ENCODE measurements at regions not wholly inside any gene's neighbourhood (a gene's known extent, or its start where the extent isn't known, plus 50 kb on each side); places are given as distances from the start of the nearest gene placed in this dataset.

DNA sequence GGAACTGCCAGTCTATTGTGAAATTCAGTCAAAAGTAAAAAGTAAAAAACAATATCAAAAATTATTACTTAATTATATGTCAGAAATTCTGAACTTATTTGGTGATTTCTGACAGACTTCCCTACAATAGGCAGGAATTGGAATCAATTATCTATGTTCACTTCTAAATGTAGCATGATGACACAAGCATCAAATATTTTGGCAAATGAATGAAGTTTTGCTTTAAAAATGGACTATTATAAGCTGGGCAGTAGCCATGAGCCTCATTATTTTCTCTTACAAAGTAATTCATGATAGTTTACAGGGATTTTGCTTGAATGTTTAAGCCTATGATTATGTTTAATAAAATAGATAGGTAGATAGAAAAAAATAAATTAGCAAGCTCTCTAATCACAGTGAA, 582.6 kb downstream of the SLITRK6 start:
- TF ChIP-seq, protein P1, sequence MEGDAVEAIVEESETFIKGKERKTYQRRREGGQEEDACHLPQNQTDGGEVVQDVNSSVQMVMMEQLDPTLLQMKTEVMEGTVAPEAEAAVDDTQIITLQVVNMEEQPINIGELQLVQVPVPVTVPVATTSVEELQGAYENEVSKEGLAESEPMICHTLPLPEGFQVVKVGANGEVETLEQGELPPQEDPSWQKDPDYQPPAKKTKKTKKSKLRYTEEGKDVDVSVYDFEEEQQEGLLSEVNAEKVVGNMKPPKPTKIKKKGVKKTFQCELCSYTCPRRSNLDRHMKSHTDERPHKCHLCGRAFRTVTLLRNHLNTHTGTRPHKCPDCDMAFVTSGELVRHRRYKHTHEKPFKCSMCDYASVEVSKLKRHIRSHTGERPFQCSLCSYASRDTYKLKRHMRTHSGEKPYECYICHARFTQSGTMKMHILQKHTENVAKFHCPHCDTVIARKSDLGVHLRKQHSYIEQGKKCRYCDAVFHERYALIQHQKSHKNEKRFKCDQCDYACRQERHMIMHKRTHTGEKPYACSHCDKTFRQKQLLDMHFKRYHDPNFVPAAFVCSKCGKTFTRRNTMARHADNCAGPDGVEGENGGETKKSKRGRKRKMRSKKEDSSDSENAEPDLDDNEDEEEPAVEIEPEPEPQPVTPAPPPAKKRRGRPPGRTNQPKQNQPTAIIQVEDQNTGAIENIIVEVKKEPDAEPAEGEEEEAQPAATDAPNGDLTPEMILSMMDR (IDR thresholded peaks at IDR 0.05; ENCODE audit: low read depth, low read length), result no peak
- no peak for DNase-seq (ENCODE audit: extremely low read depth, low read depth)

DNA sequence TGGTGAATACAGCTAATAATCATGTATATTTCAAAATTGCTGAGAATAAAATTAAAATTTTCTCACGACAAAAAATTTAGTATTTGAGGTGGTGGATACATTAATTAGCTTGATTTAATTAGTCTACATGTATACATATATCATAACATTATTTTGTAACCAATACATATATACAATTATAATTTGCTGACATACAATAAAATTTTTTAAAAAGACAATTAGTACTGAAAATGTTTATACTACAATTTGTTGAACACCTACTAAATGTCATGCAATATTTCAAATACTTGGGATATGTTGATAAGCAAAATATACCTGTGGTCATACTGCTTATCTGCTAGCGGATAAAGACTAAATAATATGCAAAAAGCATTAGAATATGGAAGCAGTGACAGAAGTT, 586.5 kb downstream of the SLITRK6 start:
- DNase-seq (ENCODE audit: extremely low read depth, low read depth), result no peak
- TF ChIP-seq, protein P1 (IDR thresholded peaks at IDR 0.05; ENCODE audit: low read depth, low read length), result no peak

DNA sequence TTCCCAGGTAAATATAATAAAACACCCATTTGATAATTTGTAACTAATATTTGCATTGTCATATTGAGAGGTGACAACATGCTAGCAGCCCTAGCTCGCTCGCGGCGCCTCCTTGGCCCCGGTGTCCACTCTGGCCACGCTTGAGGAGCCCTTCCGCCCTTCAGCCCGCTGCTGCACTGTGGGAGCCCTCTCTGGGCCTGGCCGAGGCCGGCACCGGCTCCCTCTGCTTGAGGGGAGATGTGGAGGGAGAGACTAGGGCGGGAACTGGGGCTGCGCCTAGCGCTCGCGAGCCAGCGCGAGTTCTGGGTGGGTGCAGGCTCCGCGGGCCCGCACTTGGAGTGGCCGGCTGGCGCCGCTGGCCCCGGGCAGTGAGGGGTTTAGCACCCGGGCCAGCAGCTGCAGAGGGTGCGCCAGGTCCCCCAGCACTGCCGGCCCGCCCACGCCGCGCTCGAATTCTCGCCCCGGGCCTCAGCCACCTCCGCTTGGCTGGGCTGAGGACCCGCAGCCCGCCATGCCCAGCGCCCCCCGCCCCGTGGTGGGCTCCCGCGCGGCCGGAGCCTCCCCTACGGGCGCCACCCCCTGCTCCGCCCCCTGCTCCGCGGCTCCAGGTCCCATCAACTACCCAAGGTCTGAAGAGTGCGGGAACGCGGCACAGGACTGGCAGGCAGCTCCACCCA, 594.4 kb downstream of the SLITRK6 start:
- DNase-seq (ENCODE audit: extremely low read depth, low read depth), result no peak
- TF ChIP-seq, protein P1 (IDR thresholded peaks at IDR 0.05; ENCODE audit: low read depth, low read length), result no peak

DNA sequence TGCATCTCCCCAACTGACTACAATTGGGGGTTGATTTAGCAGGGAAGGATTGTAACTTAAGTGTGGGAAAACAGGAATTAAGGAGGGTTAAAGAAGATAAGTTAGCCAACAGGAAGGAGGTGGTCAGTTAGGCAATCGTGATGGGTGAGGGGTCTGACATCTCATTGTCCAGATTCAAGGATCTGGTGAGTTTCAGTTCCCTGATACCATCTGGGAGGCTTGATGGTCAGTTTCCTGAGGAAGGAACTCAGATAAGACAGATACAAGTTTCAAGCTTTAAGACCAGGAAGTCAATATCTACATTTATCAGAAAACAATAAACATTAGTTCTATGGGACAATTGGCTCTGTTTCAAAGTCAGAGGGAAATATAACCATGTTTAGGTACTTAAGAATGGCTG, 601.8 kb downstream of the SLITRK6 start:
- DNase-seq (ENCODE audit: extremely low read depth, low read depth), result no peak
- TF ChIP-seq, protein P1 (IDR thresholded peaks at IDR 0.05; ENCODE audit: low read depth, low read length), result no peak

DNA sequence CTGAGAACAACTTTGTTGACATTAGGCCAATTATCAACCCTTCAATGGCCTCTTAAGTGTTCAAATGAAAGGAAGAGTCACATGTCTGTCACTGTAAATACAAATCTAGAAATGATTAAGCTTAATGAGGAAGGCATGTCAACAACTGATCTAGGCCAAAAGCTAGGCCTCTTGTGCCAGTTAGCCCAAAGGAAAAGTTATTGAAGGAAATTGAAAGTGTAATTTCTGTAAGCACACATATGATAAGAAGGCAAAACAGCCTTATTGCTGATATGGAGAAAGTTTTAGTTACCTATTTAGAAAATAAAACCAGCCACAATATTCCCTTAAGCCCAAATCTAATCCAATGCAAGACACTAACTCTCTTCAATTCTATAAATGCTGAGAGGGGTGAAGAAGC, 604.7 kb downstream of the SLITRK6 start:
- no peak for DNase-seq (ENCODE audit: extremely low read depth, low read depth)
- TF ChIP-seq, protein P1 (IDR thresholded peaks at IDR 0.05; ENCODE audit: low read depth, low read length), result no peak

DNA sequence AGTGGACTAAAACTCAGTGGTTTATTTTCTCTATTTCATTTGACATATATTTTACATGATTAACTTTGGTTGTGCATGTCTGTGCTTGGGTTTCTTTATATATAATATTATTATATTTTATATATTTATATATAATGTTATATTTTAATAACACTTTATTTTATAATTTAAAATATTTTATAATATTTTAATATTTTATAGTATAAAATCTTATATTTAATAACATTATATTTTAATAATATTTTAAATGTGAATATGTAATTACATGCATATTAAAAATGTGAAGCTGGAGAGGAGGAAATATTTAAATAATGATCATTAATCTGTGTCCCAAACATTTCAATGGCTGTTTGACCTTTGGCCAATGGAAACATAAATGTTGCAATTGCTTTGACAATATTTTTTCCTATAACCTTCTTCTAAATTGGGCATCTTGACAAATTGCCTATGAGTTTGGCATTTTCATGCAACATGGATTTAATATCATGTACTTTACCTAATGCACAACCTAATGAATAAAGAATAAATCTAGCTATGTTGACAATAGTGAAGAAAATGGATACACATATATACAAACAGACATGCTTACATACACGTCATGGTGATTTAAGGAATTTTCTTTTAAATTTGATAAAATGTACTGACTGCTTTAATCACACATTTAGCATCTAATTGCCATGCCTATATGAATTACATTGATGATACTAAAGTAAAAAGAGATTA, 607.1 kb downstream of the SLITRK6 start:
- TF ChIP-seq, protein P1 (IDR thresholded peaks at IDR 0.05; ENCODE audit: low read depth, low read length), result no peak
- no peak for DNase-seq (ENCODE audit: extremely low read depth, low read depth)

DNA sequence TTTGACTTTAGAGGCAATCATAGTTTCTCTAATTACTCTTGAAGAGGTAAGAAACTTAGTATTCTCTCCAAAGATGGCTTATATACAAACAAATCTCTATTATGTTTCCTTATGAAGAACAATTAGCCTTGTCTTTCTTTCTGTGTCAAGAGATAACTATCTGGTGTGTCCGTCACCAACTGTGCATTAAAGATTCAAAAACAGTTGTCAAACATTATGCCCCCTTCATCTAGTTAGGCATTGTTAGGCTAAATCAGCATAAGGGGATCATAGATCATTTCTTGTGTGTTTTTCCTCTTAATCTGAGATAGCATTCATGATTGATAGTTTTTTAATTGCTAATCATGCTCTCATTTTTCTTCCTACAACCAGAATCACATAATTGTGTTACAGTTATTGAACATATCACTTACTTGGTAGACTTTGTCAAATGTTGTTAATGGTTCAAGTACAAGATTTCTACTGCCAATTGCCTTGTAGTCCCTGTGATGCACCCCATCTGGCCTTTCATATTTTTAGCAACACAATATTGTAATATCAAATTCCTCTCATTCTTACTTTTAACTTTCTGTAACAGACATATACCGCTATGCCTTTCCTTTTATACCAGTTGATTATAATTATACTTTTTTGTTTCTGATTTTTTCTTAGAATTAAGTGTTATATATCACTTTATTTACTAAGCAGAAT, 612.7 kb downstream of the SLITRK6 start:
- TF ChIP-seq, protein P1 (IDR thresholded peaks at IDR 0.05; ENCODE audit: low read depth, low read length), result no peak
- DNase-seq (ENCODE audit: extremely low read depth, low read depth), result no peak

All from AG09319 (cell line).